ENCODE measurements at regions not wholly inside any gene's neighbourhood (a gene's known extent, or its start where the extent isn't known, plus 50 kb on each side); places are given as distances from the start of the nearest gene placed in this dataset.

DNA sequence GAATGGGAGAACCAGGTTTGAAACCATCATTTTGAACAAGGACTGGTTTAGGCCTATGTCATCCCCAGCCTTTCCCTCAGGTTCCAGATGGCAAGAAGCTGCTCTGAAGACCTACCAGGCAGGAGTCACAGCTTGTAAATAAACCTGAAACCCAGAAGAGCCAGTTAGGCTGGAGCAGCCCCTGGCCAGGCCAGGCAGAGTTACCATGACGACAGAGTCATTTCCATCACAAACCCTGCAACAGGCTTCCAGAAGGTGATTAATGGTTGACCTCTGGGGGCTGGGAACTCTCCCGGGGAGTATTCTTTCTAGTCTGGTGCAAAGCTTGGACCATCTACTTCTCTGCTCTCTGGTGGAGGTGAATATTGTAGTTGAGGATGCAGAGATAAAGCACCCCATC, 164.1 kb upstream of the NCAM1 start:
- no peak overlapping the region for H3K27ac ChIP-seq (ENCODE audit: low read depth, low read length)
- H3K9me3 ChIP-seq (ENCODE audit: control insufficient read depth in 1 of 2, low read length in 2 of 2) = no peaks in the 10 kb centered on the region
- Mint-ChIP-seq H3K36me3 (no peaks in the 10 kb centered on the region), H3K4me3 (no peak overlapping the region), H3K9me3 (peaks cover 0 to 2% (median 0%) of the 10 kb centered on the region in 8 donors), H3K27me3 (peaks cover 1 to 7% of the 10 kb centered on the region in 2 donors), H3K4me1 (peaks cover 3 to 9% (median 5%) of the 10 kb centered on the region in 4 donors), H3K27ac (no peak overlapping the region)
- no peaks in the 10 kb centered on the region for H3K36me3 ChIP-seq (ENCODE audit: insufficient read depth, low read length)
- no peaks in the 10 kb centered on the region for H3K27me3 ChIP-seq (ENCODE audit: insufficient read depth, low read length)
- no peak overlapping the region for H3K4me3 ChIP-seq (ENCODE audit: low read length in 2 of 2)
- no peak for DNase-seq
- intact Hi-C loops (cut with micrococcal nuclease) = no loop called here
- ChIA-PET POLR2A (ENCODE audit: partially characterized antibody) (no interaction called here), CTCF (ENCODE audit: partially characterized antibody) (interaction anchor here (2.9 kb wide), 1 partner anchor 509 kb away, joined by 9 read pairs; no protein-coding TSS in a partner anchor)
- peaks cover 6% of the 10 kb centered on the region for H3K4me1 ChIP-seq (ENCODE audit: insufficient read depth, low read length)

DNA sequence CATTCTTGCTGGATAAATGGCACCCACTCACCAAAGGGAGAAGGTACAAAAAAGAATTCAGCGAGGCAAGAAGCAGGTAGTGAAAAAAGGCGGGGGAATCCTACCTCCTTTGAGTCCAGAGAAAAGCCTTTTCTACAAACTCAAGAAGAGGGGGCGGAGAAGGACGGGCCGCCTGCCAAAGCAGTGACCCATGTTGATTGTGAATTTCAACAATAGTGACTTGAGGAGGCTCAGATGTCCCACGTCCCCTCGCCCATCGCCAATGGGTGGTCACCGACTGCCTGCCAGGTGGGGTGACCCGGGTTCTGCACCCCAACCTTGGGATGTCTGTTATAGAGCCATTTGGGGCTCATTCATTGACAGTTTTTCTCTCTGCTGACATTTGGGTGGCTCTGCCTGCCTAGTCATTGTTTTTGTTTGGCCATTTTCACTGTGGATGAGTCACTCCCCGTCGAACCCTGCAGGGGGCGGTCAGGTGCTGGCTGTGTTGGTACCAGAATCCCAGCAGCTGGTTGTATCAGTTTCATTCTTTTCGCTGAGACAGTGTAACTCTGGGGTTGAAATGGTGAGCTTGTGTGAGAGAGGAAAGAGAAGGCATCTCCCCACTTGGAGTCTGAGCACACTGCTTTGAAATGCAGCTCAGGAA, 163.4 kb upstream of the NCAM1 start:
- Histone ChIP-seq H3K4me3 (ENCODE audit: low read length in 2 of 2) (no peak overlapping the region), H3K9me3 (ENCODE audit: control insufficient read depth in 1 of 2, low read length in 2 of 2) (no peaks in the 10 kb centered on the region), H3K4me1 (ENCODE audit: insufficient read depth, low read length) (peaks cover 6% of the 10 kb centered on the region), H3K27me3 (ENCODE audit: insufficient read depth, low read length) (no peaks in the 10 kb centered on the region), H3K36me3 (ENCODE audit: insufficient read depth, low read length) (no peaks in the 10 kb centered on the region), H3K27ac (ENCODE audit: low read depth, low read length) (no peak overlapping the region)
- POLR2A ChIA-PET (ENCODE audit: partially characterized antibody) = no interaction called here
- H3K27ac Mint-ChIP-seq = no peak overlapping the region
- intact Hi-C loops (cut with micrococcal nuclease) = no loop called here
- H3K9me3 Mint-ChIP-seq = peaks cover 0 to 2% (median 0%) of the 10 kb centered on the region in 8 donors
- DNase-seq = no peak
- no peak overlapping the region for H3K4me3 Mint-ChIP-seq
- no peaks in the 10 kb centered on the region for H3K36me3 Mint-ChIP-seq
- peaks cover 3 to 9% (median 5%) of the 10 kb centered on the region in 4 donors for H3K4me1 Mint-ChIP-seq
- H3K27me3 Mint-ChIP-seq = peaks cover 1 to 7% of the 10 kb centered on the region in 2 donors
- CTCF ChIA-PET (ENCODE audit: partially characterized antibody) = no interaction called here

DNA sequence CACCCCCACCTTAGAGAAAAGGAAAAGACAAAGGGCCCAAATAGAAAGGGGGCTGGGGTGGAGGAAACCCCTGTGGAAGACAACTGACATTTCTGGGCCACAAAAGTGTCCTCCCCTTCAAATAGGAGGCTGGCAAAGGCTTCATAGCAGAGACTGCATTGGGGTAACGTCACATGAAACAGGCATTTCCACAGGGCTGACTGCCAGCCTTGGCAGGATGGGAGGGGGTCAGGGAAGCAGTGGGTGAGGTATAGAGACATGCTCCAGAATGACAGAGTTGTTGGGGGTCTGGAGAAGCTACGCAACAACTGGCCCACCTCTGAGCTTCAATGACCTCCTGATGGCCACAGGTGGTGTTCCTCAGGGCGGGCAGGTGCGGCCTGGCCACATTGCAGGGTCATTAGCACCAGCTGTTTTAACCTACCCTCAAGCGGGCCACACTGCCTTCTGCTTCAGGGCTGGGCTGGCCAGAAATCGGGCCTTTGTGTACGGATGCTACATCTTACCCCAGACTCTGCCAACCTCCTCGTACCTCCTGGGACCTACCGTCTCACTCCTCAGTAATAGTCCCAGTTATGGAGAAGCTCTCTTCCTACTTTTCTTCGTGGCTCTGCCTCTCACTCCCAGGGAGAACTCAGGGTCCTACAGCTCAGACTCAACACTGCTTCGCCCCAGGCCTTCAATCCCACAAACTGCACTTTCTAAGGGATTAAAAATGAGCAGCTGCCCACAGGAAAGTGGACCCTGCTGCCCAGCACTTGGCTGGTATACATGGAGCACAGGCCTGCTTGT, 160.0 kb upstream of the NCAM1 start:
- no peaks in the 10 kb centered on the region for H3K9me3 ChIP-seq (ENCODE audit: control insufficient read depth in 1 of 2, low read length in 2 of 2)
- DNase-seq = no peak
- Mint-ChIP-seq H3K4me1 (no peaks in the 10 kb centered on the region), H3K27me3 (peaks cover 1 to 7% of the 10 kb centered on the region in 2 donors), H3K27ac (no peak overlapping the region), H3K36me3 (no peaks in the 10 kb centered on the region), H3K9me3 (peaks cover 0 to 5% (median 0%) of the 10 kb centered on the region in 8 donors), H3K4me3 (no peak overlapping the region)
- POLR2A ChIA-PET (ENCODE audit: partially characterized antibody) = no interaction called here
- no peak overlapping the region for H3K4me3 ChIP-seq (ENCODE audit: low read length in 2 of 2)
- no peaks in the 10 kb centered on the region for H3K36me3 ChIP-seq (ENCODE audit: insufficient read depth, low read length)
- intact Hi-C loops (cut with micrococcal nuclease) = no loop called here
- no peak overlapping the region for H3K27ac ChIP-seq (ENCODE audit: low read depth, low read length)
- H3K27me3 ChIP-seq (ENCODE audit: insufficient read depth, low read length) = no peaks in the 10 kb centered on the region
- H3K4me1 ChIP-seq (ENCODE audit: insufficient read depth, low read length) = no peaks in the 10 kb centered on the region
- CTCF ChIA-PET (ENCODE audit: partially characterized antibody) = no interaction called here

DNA sequence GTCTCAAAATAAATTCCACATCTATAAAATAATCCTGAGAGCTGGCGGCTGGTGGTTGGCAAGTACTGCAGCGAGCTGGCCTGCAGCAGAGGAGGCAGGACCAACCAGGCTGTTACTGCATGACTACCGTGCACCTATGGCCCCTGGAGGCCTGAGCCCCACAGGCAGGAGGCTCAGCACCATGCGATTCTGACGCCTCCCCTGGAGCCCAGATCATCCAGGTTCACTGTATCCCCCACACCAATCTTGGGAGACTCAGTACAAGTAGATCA, 159.5 kb upstream of the NCAM1 start:
- no peaks in the 10 kb centered on the region for H3K4me1 ChIP-seq (ENCODE audit: insufficient read depth, low read length)
- no peak overlapping the region for H3K4me3 Mint-ChIP-seq
- no peaks in the 10 kb centered on the region for H3K36me3 ChIP-seq (ENCODE audit: insufficient read depth, low read length)
- H3K4me3 ChIP-seq (ENCODE audit: low read length in 2 of 2) = no peak overlapping the region
- no peak overlapping the region for H3K27ac Mint-ChIP-seq
- H3K27me3 ChIP-seq (ENCODE audit: insufficient read depth, low read length) = no peaks in the 10 kb centered on the region
- ChIA-PET CTCF (ENCODE audit: partially characterized antibody) (no interaction called here), POLR2A (ENCODE audit: partially characterized antibody) (no interaction called here)
- no peak for DNase-seq
- H3K27me3 Mint-ChIP-seq = peaks cover 1 to 7% of the 10 kb centered on the region in 2 donors
- H3K27ac ChIP-seq (ENCODE audit: low read depth, low read length) = no peak overlapping the region
- intact Hi-C loops (cut with micrococcal nuclease) = no loop called here
- no peaks in the 10 kb centered on the region for H3K4me1 Mint-ChIP-seq
- H3K9me3 Mint-ChIP-seq = peaks cover 0 to 5% (median 0%) of the 10 kb centered on the region in 8 donors
- H3K36me3 Mint-ChIP-seq = no peaks in the 10 kb centered on the region
- H3K9me3 ChIP-seq (ENCODE audit: control insufficient read depth in 1 of 2, low read length in 2 of 2) = no peaks in the 10 kb centered on the region

DNA sequence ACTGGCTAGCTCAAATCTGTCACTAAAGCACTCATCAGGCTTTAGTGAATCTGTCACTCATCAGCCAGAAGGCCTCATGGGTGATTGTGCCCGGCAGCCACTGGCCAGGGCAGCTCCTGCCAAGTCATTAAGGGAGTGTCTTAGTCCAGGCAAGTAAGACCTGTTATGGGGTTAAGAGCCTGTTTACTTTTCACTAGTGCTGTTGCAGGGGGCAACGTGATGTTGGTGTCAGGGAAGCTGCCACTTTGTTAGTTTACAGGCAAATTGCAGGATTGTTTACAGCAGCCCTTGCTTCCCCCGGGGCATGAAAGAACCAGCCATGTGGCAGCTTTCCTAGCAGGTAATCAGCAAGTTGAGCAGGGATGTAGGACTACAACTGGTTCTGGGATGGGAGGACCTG, 155.6 kb upstream of the NCAM1 start:
- peaks cover 2 to 3% of the 10 kb centered on the region in 2 donors for H3K27me3 Mint-ChIP-seq
- Histone ChIP-seq H3K4me3 (ENCODE audit: low read length in 2 of 2) (no peak overlapping the region), H3K36me3 (ENCODE audit: insufficient read depth, low read length) (no peaks in the 10 kb centered on the region), H3K9me3 (ENCODE audit: control insufficient read depth in 1 of 2, low read length in 2 of 2) (no peaks in the 10 kb centered on the region), H3K4me1 (ENCODE audit: insufficient read depth, low read length) (no peaks in the 10 kb centered on the region), H3K27me3 (ENCODE audit: insufficient read depth, low read length) (no peaks in the 10 kb centered on the region), H3K27ac (ENCODE audit: low read depth, low read length) (no peak overlapping the region)
- H3K4me3 Mint-ChIP-seq = no peak overlapping the region
- POLR2A ChIA-PET (ENCODE audit: partially characterized antibody) = no interaction called here
- H3K9me3 Mint-ChIP-seq = peaks cover 0 to 5% (median 0%) of the 10 kb centered on the region in 8 donors
- no peaks in the 10 kb centered on the region for H3K4me1 Mint-ChIP-seq
- DNase-seq = no peak
- H3K27ac Mint-ChIP-seq = no peak overlapping the region
- H3K36me3 Mint-ChIP-seq = no peaks in the 10 kb centered on the region
- intact Hi-C loops (cut with micrococcal nuclease) = no loop called here
- CTCF ChIA-PET (ENCODE audit: partially characterized antibody) = interaction anchor here (1.1 to 3.9 kb wide), 2 partner anchors 10 kb away, joined by 3 to 13 read pairs; no protein-coding TSS in a partner anchor

DNA sequence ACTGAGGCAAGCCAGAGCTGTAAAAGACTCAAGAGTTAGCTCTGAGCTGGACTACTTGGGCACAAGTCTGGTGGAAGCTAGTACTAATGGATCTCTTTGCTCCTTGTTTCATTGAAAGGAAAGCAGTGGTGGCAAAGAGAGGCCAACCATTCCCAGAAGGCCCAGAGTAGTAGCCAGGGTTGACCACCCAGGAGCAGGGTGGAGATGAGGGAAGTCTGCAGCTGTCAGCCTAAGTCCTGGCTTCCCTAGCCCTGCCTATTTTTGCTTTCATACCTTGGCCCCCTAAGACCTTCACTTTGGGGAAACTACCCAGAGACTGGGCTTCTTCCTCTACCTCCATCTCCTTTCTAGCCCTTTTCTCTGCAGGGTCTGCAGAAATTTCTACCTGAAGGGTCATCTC, 155.0 kb upstream of the NCAM1 start:
- CTCF ChIA-PET (ENCODE audit: partially characterized antibody) = interaction anchor here (3.9 kb wide), 1 partner anchor 11 kb away, joined by 13 read pairs; no protein-coding TSS in a partner anchor
- POLR2A ChIA-PET (ENCODE audit: partially characterized antibody) = no interaction called here
- H3K36me3 Mint-ChIP-seq = no peaks in the 10 kb centered on the region
- no peak overlapping the region for H3K27ac ChIP-seq (ENCODE audit: low read depth, low read length)
- no peaks in the 10 kb centered on the region for H3K9me3 ChIP-seq (ENCODE audit: control insufficient read depth in 1 of 2, low read length in 2 of 2)
- no peak overlapping the region for H3K4me3 Mint-ChIP-seq
- H3K4me1 ChIP-seq (ENCODE audit: insufficient read depth, low read length) = no peaks in the 10 kb centered on the region
- peaks cover 0 to 3% of the 10 kb centered on the region in 2 donors for H3K27me3 Mint-ChIP-seq
- no peak overlapping the region for H3K27ac Mint-ChIP-seq
- H3K4me1 Mint-ChIP-seq = no peaks in the 10 kb centered on the region
- DNase-seq = no peak
- H3K9me3 Mint-ChIP-seq = peaks cover 0 to 5% (median 0%) of the 10 kb centered on the region in 8 donors
- H3K4me3 ChIP-seq (ENCODE audit: low read length in 2 of 2) = no peak overlapping the region
- intact Hi-C loops (cut with micrococcal nuclease) = no loop called here
- H3K27me3 ChIP-seq (ENCODE audit: insufficient read depth, low read length) = no peaks in the 10 kb centered on the region
- no peaks in the 10 kb centered on the region for H3K36me3 ChIP-seq (ENCODE audit: insufficient read depth, low read length)

DNA sequence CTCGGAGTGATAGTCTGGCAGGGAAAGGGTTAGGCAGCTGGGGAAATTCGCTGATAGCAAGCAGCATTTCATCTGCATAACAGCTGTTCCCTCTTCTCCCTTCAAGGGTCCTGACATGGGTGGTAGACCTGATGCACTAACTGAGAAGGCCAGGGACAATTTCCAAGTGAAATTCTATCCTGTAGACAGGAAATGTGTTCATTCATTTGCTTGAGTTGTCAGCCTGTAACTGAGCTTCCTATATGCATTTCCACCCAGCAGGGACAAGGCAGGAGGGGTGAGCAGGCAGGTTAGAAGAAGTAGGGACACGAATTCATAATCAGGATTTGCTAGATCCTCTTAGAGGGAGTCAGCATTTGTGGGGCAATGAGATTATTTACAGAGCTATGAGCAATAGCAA, 154.3 kb upstream of the NCAM1 start:
- no peak for DNase-seq
- no peaks in the 10 kb centered on the region for H3K27me3 ChIP-seq (ENCODE audit: insufficient read depth, low read length)
- Mint-ChIP-seq H3K9me3 (peaks cover 0 to 6% (median 0%) of the 10 kb centered on the region in 8 donors), H3K36me3 (no peaks in the 10 kb centered on the region), H3K4me1 (no peaks in the 10 kb centered on the region), H3K27ac (no peak overlapping the region), H3K4me3 (no peak overlapping the region), H3K27me3 (peaks cover 0 to 3% of the 10 kb centered on the region in 2 donors)
- POLR2A ChIA-PET (ENCODE audit: partially characterized antibody) = no interaction called here
- H3K4me1 ChIP-seq (ENCODE audit: insufficient read depth, low read length) = no peaks in the 10 kb centered on the region
- intact Hi-C loops (cut with micrococcal nuclease) = no loop called here
- H3K9me3 ChIP-seq (ENCODE audit: control insufficient read depth in 1 of 2, low read length in 2 of 2) = no peaks in the 10 kb centered on the region
- no peak overlapping the region for H3K27ac ChIP-seq (ENCODE audit: low read depth, low read length)
- H3K36me3 ChIP-seq (ENCODE audit: insufficient read depth, low read length) = no peaks in the 10 kb centered on the region
- no peak overlapping the region for H3K4me3 ChIP-seq (ENCODE audit: low read length in 2 of 2)
- CTCF ChIA-PET (ENCODE audit: partially characterized antibody) = interaction anchor here (3.9 kb wide), 1 partner anchor 11 kb away, joined by 13 read pairs; no protein-coding TSS in a partner anchor
